ENCODE measurements at regions not wholly inside any gene's neighbourhood (a gene's known extent, or its start where the extent isn't known, plus 50 kb on each side); places are given as distances from the start of the nearest gene placed in this dataset.

- ChIA-PET POLR2A (ENCODE audit: low non-redundant PET) (no interaction called here), CTCF (no interaction called here)
- Histone ChIP-seq H3K27ac (ENCODE audit: low read depth, low read length, poor library complexity, severe bottlenecking) (no peak overlapping the region), H3K4me3 (ENCODE audit: low read depth, low read length, poor library complexity, severe bottlenecking) (no peak overlapping the region), H3K36me3 (ENCODE audit: insufficient read depth, low read length, poor library complexity, severe bottlenecking) (no peaks in the 10 kb centered on the region), H3K9me3 (ENCODE audit: low read depth, low read length, poor library complexity, severe bottlenecking) (no peaks in the 10 kb centered on the region), H3K4me1 (ENCODE audit: insufficient read depth, low read length, poor library complexity, severe bottlenecking) (no peaks in the 10 kb centered on the region), H3K27me3 (replicated peaks; ENCODE audit: insufficient read depth, low read depth, low read length, poor library complexity) (no peaks in the 10 kb centered on the region)
- no peak for DNase-seq (ENCODE audit: low spot score)
- TF ChIP-seq CTCF (conservative IDR thresholded peaks at IDR 0.05; ENCODE audit: low read depth, low read length) (no peak), EZH2 (IDR thresholded peaks at IDR 0.05; ENCODE audit: borderline replicate concordance, low read depth, low read length, poor library complexity, severe bottlenecking) (no peak)
- BruUV-seq (replicated peaks): no TSS peak
- intact Hi-C loops (cut with micrococcal nuclease; ENCODE audit: unreplicated experiment): no loop called here
These were observed 130.6 kb upstream of the TAB2 start for GRCh38 chr6:149186873-149187272.

- ChIA-PET POLR2A (ENCODE audit: low non-redundant PET) (no interaction called here), CTCF (interaction anchor here (1.2 kb wide), 1 partner anchor 242 kb away, joined by 4 read pairs; no protein-coding TSS in a partner anchor)
- no peaks in the 10 kb centered on the region for H3K36me3 ChIP-seq (ENCODE audit: insufficient read depth, low read length, poor library complexity, severe bottlenecking)
- H3K27ac ChIP-seq (ENCODE audit: low read depth, low read length, poor library complexity, severe bottlenecking): no peak overlapping the region
- no peaks in the 10 kb centered on the region for H3K4me1 ChIP-seq (ENCODE audit: insufficient read depth, low read length, poor library complexity, severe bottlenecking)
- BruUV-seq (replicated peaks): no TSS peak
- no peak overlapping the region for H3K4me3 ChIP-seq (ENCODE audit: low read depth, low read length, poor library complexity, severe bottlenecking)
- H3K9me3 ChIP-seq (ENCODE audit: low read depth, low read length, poor library complexity, severe bottlenecking): no peaks in the 10 kb centered on the region
- intact Hi-C loops (cut with micrococcal nuclease; ENCODE audit: unreplicated experiment): loop anchor here (1.0 kb wide), 1 partner anchor 242 kb away; no protein-coding TSS in a partner anchor
- DNase-seq (ENCODE audit: low spot score): peak; percentile 60
- no peaks in the 10 kb centered on the region for H3K27me3 ChIP-seq (replicated peaks; ENCODE audit: insufficient read depth, low read depth, low read length, poor library complexity)
- TF ChIP-seq EZH2 (IDR thresholded peaks at IDR 0.05; ENCODE audit: borderline replicate concordance, low read depth, low read length, poor library complexity, severe bottlenecking) (no peak), CTCF (conservative IDR thresholded peaks at IDR 0.05; ENCODE audit: low read depth, low read length) (peak; percentile 56)
These were observed 127.2 kb upstream of the TAB2 start for GRCh38 chr6:149190224-149190831.

- intact Hi-C loops (cut with micrococcal nuclease; ENCODE audit: unreplicated experiment): no loop called here
- Histone ChIP-seq H3K9me3 (ENCODE audit: low read depth, low read length, poor library complexity, severe bottlenecking) (no peaks in the 10 kb centered on the region), H3K27me3 (replicated peaks; ENCODE audit: insufficient read depth, low read depth, low read length, poor library complexity) (no peaks in the 10 kb centered on the region), H3K27ac (ENCODE audit: low read depth, low read length, poor library complexity, severe bottlenecking) (no peak overlapping the region), H3K4me3 (ENCODE audit: low read depth, low read length, poor library complexity, severe bottlenecking) (no peak overlapping the region), H3K4me1 (ENCODE audit: insufficient read depth, low read length, poor library complexity, severe bottlenecking) (no peaks in the 10 kb centered on the region), H3K36me3 (ENCODE audit: insufficient read depth, low read length, poor library complexity, severe bottlenecking) (no peaks in the 10 kb centered on the region)
- BruUV-seq (replicated peaks): no TSS peak
- TF ChIP-seq CTCF (conservative IDR thresholded peaks at IDR 0.05; ENCODE audit: low read depth, low read length) (no peak), EZH2 (IDR thresholded peaks at IDR 0.05; ENCODE audit: borderline replicate concordance, low read depth, low read length, poor library complexity, severe bottlenecking) (no peak)
- ChIA-PET POLR2A (ENCODE audit: low non-redundant PET) (no interaction called here), CTCF (no interaction called here)
- DNase-seq (ENCODE audit: low spot score): no peak
These were observed 122.5 kb upstream of the TAB2 start for GRCh38 chr6:149194820-149195558.
